Activated T-helper 1 cell treated with anti-CD3 and anti-CD28 coated beads, Interleukin-12 subunit alpha, Interleukin-12 subunit beta, Interleukin-2, Interleukin-4 antibody, amounts not matched to agents 30 ng/mL and 10 ng/mL and 1 ng/mL, durations not matched to agents 14 hours and 24 hours and 36 hours (primary cell): ENCODE measurements at regions not wholly inside any gene's neighbourhood (a gene's known extent, or its start where the extent isn't known, plus 50 kb on each side); places are given as distances from the start of the nearest gene placed in this dataset.

ENCODE experiments used
- DNase-seq: peaks from one replicate; pipeline ENCODE4 v3.0.0; 2021; ENCODE audit warnings: low spot score
- H3K27ac Mint-ChIP-seq: one replicate; pipeline ENCODE4 v1.8.0; 2021; ENCODE audit warnings: mild to moderate bottlenecking, mixed read lengths
- H3K27me3 Mint-ChIP-seq: one replicate; pipeline ENCODE4 v1.8.0; 2022; ENCODE audit warnings: mild to moderate bottlenecking, moderate library complexity, mixed read lengths; ENCODE audit not compliant: insufficient read depth
- H3K36me3 Mint-ChIP-seq: one replicate; pipeline ENCODE4 v1.8.0; 2021; ENCODE audit warnings: low read depth, mixed read lengths
- H3K4me1 Mint-ChIP-seq: one replicate; pipeline ENCODE4 v1.8.0; 2021; ENCODE audit warnings: low read depth, mixed read lengths
- H3K4me3 Mint-ChIP-seq: one replicate; pipeline ENCODE4 v1.8.0; 2021; ENCODE audit warnings: mild to moderate bottlenecking, moderate library complexity, mixed read lengths
- H3K9me3 Mint-ChIP-seq: one replicate; pipeline ENCODE4 v1.8.0; 2021; ENCODE audit warnings: mixed read lengths
- intact Hi-C: fragments of 100-400 bp; cut with micrococcal nuclease; formaldehyde crosslinking; loops from one replicate; pipeline ENCODE4 v1.15.1; 2024

GRCh38 chr10:2958659-2959058 lies 108.7 kb upstream of the PFKP start:
- Mint-ChIP-seq H3K36me3 (no peaks in the 10 kb centered on the region), H3K9me3 (peaks cover 4% of the 10 kb centered on the region), H3K27ac (no peak overlapping the region), H3K27me3 (no peaks in the 10 kb centered on the region), H3K4me1 (no peaks in the 10 kb centered on the region), H3K4me3 (no peak overlapping the region)
- intact Hi-C loops = no loop called here
- no peak for DNase-seq

GRCh38 chr10:2957785-2958184 lies 109.6 kb upstream of the PFKP start:
- H3K27me3 Mint-ChIP-seq = no peaks in the 10 kb centered on the region

GRCh38 chr10:2955064-2955463 lies 112.3 kb upstream of the PFKP start:
- no peaks in the 10 kb centered on the region for H3K36me3 Mint-ChIP-seq
- H3K27ac Mint-ChIP-seq = no peak overlapping the region
- no peak overlapping the region for H3K4me3 Mint-ChIP-seq
- H3K9me3 Mint-ChIP-seq = peaks cover 4% of the 10 kb centered on the region
- no peak for DNase-seq
- H3K4me1 Mint-ChIP-seq = peaks cover 8% of the 10 kb centered on the region
- intact Hi-C loops = no loop called here
- H3K27me3 Mint-ChIP-seq = peaks cover 2% of the 10 kb centered on the region

More at GRCh38 chr10:2957785-2958184, 109.6 kb upstream of the PFKP start:
- no peak overlapping the region for H3K4me3 Mint-ChIP-seq
- no peak for DNase-seq
- no peaks in the 10 kb centered on the region for H3K4me1 Mint-ChIP-seq
- intact Hi-C loops = no loop called here
- no peak overlapping the region for H3K27ac Mint-ChIP-seq
- peaks cover 4% of the 10 kb centered on the region for H3K9me3 Mint-ChIP-seq
- no peaks in the 10 kb centered on the region for H3K36me3 Mint-ChIP-seq

GRCh38 chr10:2953495-2953894 lies 113.9 kb upstream of the PFKP start:
- no peak for DNase-seq
- Mint-ChIP-seq H3K4me1 (peaks cover 23% of the 10 kb centered on the region), H3K9me3 (peaks cover 4% of the 10 kb centered on the region), H3K36me3 (no peaks in the 10 kb centered on the region), H3K27ac (no peak overlapping the region), H3K4me3 (no peak overlapping the region), H3K27me3 (peaks cover 7% of the 10 kb centered on the region)
- intact Hi-C loops = no loop called here

GRCh38 chr10:2951235-2951835 lies 116.0 kb upstream of the PFKP start:
- Mint-ChIP-seq H3K27ac (no peak overlapping the region), H3K4me3 (no peak overlapping the region)
- intact Hi-C loops = no loop called here

GRCh38 chr10:2950546-2950945 lies 116.8 kb upstream of the PFKP start:
- H3K27ac Mint-ChIP-seq = no peak overlapping the region
- intact Hi-C loops = no loop called here
- peaks cover 9% of the 10 kb centered on the region for H3K27me3 Mint-ChIP-seq

More at GRCh38 chr10:2951235-2951835, 116.0 kb upstream of the PFKP start:
- peaks cover 1% of the 10 kb centered on the region for H3K9me3 Mint-ChIP-seq
- peaks cover 7% of the 10 kb centered on the region for H3K27me3 Mint-ChIP-seq
- peaks cover 39% of the 10 kb centered on the region for H3K4me1 Mint-ChIP-seq
- H3K36me3 Mint-ChIP-seq = no peaks in the 10 kb centered on the region
- DNase-seq = no peak

GRCh38 chr10:2949948-2950354 lies 117.4 kb upstream of the PFKP start:
- no peak for DNase-seq
- intact Hi-C loops = no loop called here
- Mint-ChIP-seq H3K27ac (no peak overlapping the region), H3K9me3 (no peaks in the 10 kb centered on the region), H3K4me3 (no peak overlapping the region), H3K27me3 (peaks cover 9% of the 10 kb centered on the region), H3K36me3 (no peaks in the 10 kb centered on the region), H3K4me1 (peaks cover 39% of the 10 kb centered on the region)

More at GRCh38 chr10:2950546-2950945, 116.8 kb upstream of the PFKP start:
- H3K4me3 Mint-ChIP-seq = no peak overlapping the region
- no peaks in the 10 kb centered on the region for H3K9me3 Mint-ChIP-seq
- H3K4me1 Mint-ChIP-seq = peaks cover 39% of the 10 kb centered on the region
- DNase-seq = no peak
- no peaks in the 10 kb centered on the region for H3K36me3 Mint-ChIP-seq

GRCh38 chr10:2949221-2949947 lies 118.0 kb upstream of the PFKP start:
- intact Hi-C loops = no loop called here
- no peak overlapping the region for H3K4me3 Mint-ChIP-seq
- H3K4me1 Mint-ChIP-seq = peaks cover 39% of the 10 kb centered on the region
- H3K27ac Mint-ChIP-seq = peak overlapping the region; percentile 63
- DNase-seq = no peak
- peaks cover 9% of the 10 kb centered on the region for H3K27me3 Mint-ChIP-seq
- no peaks in the 10 kb centered on the region for H3K36me3 Mint-ChIP-seq
- H3K9me3 Mint-ChIP-seq = no peaks in the 10 kb centered on the region

GRCh38 chr10:2948127-2948854 lies 119.1 kb upstream of the PFKP start:
- Mint-ChIP-seq H3K4me3 (peak overlapping the region; percentile 5), H3K36me3 (no peaks in the 10 kb centered on the region), H3K27me3 (peaks cover 16% of the 10 kb centered on the region), H3K4me1 (peaks cover 39% of the 10 kb centered on the region), H3K27ac (peak overlapping the region; percentile 63), H3K9me3 (no peaks in the 10 kb centered on the region)
- DNase-seq = no peak
- intact Hi-C loops = loop anchor here (1.0 kb wide), 2 partner anchors 20 to 147 kb away; no protein-coding TSS in a partner anchor

GRCh38 chr10:2944788-2945187 lies 122.6 kb upstream of the PFKP start:
- Mint-ChIP-seq H3K36me3 (no peaks in the 10 kb centered on the region), H3K27me3 (peaks cover 16% of the 10 kb centered on the region), H3K9me3 (no peaks in the 10 kb centered on the region), H3K4me3 (no peak overlapping the region), H3K27ac (no peak overlapping the region), H3K4me1 (peaks cover 29% of the 10 kb centered on the region)
- DNase-seq = no peak
- intact Hi-C loops = no loop called here

- no peaks in the 10 kb centered on the region for H3K9me3 Mint-ChIP-seq
- no peaks in the 10 kb centered on the region for H3K36me3 Mint-ChIP-seq
- H3K27ac Mint-ChIP-seq = no peak overlapping the region
- H3K27me3 Mint-ChIP-seq = peaks cover 15% of the 10 kb centered on the region
- no peak for DNase-seq
- H3K4me3 Mint-ChIP-seq = no peak overlapping the region
- intact Hi-C loops = no loop called here
- peaks cover 21% of the 10 kb centered on the region for H3K4me1 Mint-ChIP-seq
Observed at GRCh38 chr10:2943932-2944614, 123.3 kb upstream of the PFKP start.

- H3K27me3 Mint-ChIP-seq = peaks cover 15% of the 10 kb centered on the region
Observed at GRCh38 chr10:2942938-2943337, 124.4 kb upstream of the PFKP start.

More at GRCh38 chr10:2942938-2943337, 124.4 kb upstream of the PFKP start:
- peaks cover 10% of the 10 kb centered on the region for H3K4me1 Mint-ChIP-seq
- H3K9me3 Mint-ChIP-seq = no peaks in the 10 kb centered on the region
- H3K27ac Mint-ChIP-seq = no peak overlapping the region
- intact Hi-C loops = no loop called here
- DNase-seq = no peak
- H3K4me3 Mint-ChIP-seq = no peak overlapping the region
- no peaks in the 10 kb centered on the region for H3K36me3 Mint-ChIP-seq
